MV-4-11 (cell line): ENCODE measurements at regions not wholly inside any gene's neighbourhood (a gene's known extent, or its start where the extent isn't known, plus 50 kb on each side); places are given as distances from the start of the nearest gene placed in this dataset.
A peak's percentile ranks its signal among the peaks of the same experiment; 100 is the strongest.
"Not testable (repeated sequence)": the region's sequence is repeated elsewhere in the genome, so short reads cannot be mapped to it uniquely, and the experiment has no call there.

Source experiments
- DNase-seq: peaks from one replicate; lab custom pipeline; 2025; lab: John Stamatoyannopoulos, UW

DNA sequence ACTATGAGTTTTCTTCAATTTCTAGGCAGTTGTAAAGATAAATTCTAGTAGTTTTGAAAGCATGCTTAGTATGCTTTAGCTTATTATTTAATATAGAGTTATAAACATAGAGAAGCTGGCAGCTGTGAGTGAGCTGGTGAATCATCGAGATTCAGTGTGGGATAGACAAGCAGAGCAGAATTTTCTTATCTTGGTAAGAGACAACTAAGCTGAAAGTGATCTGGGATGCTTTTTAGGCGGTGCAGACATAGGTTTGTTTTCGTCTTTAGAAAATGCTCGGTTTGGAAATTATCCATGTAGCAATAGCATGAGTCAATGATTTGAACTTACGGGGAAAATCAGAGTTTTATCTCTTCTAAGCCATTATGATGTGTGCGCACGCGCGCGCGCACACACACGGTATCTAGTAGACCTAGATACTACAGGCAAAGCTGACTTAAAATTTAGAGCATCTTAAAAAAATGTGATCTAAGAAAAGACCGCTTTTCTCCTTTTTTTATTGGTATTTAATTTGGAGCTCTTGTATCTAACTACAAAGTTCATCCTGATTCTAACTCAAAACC lies 128.3 kb upstream of the MAP3K7 start:
- DNase-seq = no peak

- DNase-seq = no peak
Measured at GRCh38 chr6:90714319-90714718, 127.4 kb upstream of the MAP3K7 start.

GRCh38 chr6:90712114-90712513 lies 125.2 kb upstream of the MAP3K7 start:
- no peak for DNase-seq

- DNase-seq = no peak
Measured at GRCh38 chr6:90709431-90709996, 122.6 kb upstream of the MAP3K7 start.

- DNase-seq = no peak
Measured at GRCh38 chr6:90708206-90708737, 121.4 kb upstream of the MAP3K7 start.

- no peak for DNase-seq
Measured at GRCh38 chr6:90707246-90707645, 120.4 kb upstream of the MAP3K7 start.

DNA sequence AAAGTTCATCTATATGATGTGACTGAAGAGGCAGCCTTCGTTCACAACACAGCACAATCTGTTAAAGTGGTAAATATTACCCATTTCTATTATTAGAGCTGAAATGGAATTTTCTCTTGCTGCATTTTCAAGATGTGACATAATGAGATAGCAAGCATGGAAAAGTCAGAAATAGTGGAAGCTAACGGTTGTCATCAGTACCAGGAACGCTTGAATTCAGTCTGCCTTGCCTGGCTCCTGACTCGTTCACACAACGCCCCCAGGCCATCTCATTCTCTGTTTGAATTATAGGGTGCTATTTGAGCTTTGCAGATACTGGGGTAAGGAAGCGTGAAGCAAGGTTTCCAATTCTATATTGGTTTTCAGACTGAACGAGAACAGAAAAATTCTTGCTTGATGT lies 116.5 kb upstream of the MAP3K7 start:
- DNase-seq = no peak

DNA sequence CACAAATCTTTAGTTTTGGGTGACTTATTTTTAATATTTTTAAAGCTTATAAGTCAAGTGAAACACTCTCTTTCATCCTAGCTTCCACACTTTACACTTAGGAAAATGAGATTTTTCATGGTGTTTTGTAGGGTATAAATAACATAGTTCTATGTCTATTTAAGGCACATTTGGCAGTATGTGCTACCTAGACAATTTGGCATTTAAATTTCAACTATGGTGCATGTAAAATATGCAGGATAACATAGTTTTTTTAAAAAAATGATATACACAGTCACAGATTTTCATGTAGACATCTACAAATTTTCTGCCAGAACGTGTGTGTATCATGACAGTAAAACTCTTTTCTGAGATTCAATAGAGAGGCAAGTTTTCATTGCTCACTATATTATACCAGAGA lies 115.1 kb upstream of the MAP3K7 start:
- no peak for DNase-seq

- DNase-seq = peak; percentile 70
Measured at GRCh38 chr6:90701146-90701781, 114.4 kb upstream of the MAP3K7 start.

DNA sequence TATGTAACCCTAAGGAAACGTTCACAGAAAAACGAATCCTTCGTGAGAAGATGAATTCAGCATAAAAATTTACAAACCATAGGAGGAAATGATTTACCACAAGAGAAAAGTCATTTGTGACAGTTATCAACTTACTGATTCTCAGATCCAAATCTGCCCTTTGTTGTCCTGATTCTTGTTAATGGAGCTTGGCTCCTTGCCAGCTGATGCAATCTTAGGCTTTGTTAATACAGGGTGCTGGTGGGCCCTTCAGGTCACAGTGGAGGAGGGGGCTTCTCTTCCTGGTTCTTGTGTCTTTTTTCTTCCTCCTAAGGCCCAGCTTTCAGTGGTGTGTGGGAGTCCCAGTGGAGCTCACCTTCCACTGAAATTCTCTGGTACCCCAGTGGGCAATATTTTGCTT lies 108.4 kb upstream of the MAP3K7 start:
- no peak for DNase-seq

GRCh38 chr6:90694802-90695201 lies 107.9 kb upstream of the MAP3K7 start:
- DNase-seq = no peak

GRCh38 chr6:90691823-90692222 lies 105.0 kb upstream of the MAP3K7 start:
- no peak for DNase-seq

- DNase-seq = peak; percentile 2
Measured at GRCh38 chr6:90689172-90689571, 102.3 kb upstream of the MAP3K7 start.

DNA sequence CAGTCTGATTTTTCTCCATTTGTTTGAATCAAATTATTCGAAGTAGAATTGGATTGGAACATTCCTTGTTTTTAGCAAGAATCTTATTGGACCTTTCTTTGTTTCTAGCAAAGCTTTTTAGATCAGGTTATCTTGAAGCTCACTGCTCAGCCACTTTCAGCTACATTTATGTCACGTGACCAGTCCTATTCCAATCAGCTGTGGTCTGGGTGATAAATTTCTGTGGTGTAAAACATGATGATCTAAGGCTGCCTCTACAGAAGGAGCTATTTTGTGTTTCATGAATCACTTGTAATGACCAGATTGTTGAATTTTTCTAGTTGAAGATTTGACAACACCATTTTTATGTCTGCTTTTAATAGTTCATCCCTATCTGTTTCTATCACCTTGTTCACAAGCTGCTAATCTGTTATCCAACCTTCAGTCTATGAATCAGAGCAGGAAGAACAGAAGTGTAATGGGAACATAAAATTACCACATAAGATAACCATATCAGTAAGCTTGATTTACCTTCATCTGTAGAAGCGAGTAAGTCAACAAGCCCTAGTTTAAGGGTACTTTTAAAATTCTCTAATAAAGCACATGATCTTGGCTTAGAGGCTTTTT lies 101.0 kb upstream of the MAP3K7 start:
- no peak for DNase-seq

GRCh38 chr6:90681863-90682262 lies 95.0 kb upstream of the MAP3K7 start:
- no peak for DNase-seq

GRCh38 chr6:90678049-90678779 lies 91.3 kb upstream of the MAP3K7 start:
- DNase-seq = no peak

DNA sequence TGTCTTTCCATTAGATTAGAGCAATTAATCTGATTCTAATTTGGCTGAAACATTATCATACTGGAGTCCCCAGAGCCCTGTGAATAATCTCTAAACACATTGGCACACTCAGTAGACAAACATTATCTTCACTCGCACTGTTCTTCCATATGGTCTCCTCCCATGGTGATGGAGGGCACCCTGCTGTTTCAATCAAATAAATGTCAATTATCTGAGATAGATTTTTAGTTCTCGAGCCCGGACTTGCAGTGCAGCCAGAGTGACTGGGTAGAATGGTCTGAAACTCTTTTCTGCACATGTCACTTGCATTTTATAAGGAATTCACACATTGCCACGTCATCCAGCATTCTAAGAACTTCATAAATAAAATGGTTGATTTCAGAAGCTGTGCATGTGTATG lies 90.6 kb upstream of the MAP3K7 start:
- DNase-seq = no peak

DNA sequence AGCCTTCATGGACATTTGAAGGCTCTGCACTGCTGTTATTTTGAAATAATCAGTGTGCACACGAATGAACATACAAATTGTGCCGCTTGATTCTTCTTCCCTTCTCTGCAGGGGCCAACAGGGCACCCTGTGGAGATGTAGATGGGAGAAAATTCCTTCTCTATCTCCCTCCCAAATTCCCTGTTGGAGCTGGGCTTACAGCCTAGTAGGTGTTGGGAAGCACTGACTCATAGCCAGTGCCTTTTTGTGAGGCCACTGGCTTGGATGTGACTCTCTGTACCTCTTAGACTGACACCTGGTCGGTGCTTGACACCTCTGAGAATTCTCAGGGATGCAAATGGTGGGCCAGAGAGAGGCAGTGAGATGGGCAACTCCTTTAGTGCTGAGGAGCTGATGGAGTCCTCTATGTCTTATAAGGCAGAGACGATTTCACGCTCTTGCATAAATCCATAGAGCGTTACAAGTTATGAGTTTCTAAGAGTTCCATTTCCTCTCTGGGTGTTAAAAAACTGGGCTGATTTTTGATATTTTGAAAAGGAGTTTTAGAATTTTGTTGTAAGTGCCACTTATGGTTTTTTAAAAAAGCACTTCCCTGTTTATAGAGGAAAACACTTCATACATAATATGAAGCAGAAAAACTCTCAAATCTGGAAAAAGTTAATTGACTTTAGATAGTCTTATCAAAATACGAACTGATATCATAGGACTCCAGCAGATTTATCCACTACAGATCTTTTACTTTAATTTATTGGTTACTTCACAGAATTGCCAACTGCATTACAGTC lies 89.8 kb upstream of the MAP3K7 start:
- DNase-seq = no peak

DNA sequence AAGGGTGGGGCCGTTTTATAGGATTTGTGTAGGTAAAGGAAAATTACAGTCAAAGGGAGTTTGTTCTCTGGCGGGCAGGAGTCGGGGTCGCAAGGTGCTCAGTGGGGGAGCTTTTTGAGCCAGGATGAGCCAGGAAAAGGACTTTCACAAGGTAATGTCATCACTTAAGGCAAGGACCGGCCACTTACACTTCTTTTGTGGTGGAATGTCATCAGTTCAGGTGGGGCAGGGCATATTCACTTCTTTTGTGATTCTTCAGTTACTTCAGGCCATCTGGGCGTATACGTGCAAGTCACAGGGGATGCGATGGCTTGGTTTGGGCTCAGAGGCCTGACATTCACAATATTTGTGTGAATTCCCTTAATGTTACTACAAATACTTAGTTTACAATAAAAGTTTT lies 88.2 kb upstream of the MAP3K7 start:
- not testable (repeated sequence) for DNase-seq

- DNase-seq = not testable (repeated sequence)
Measured at GRCh38 chr6:90674077-90674476, 87.2 kb upstream of the MAP3K7 start.

- no peak for DNase-seq
Measured at GRCh38 chr6:90669846-90670245, 83.0 kb upstream of the MAP3K7 start.

- DNase-seq = no peak
Measured at GRCh38 chr6:90669420-90669819, 82.5 kb upstream of the MAP3K7 start.
